Ovary (tissue), 3 donors: ENCODE measurements at regions not wholly inside any gene's neighbourhood (a gene's known extent, or its start where the extent isn't known, plus 50 kb on each side); places are given as distances from the start of the nearest gene placed in this dataset.

ENCODE experiments used
- EP300 ChIP-seq: sonication (generic); formaldehyde crosslinking; IDR thresholded peaks from one replicate; pipeline ENCODE4 v1.6.1; 2017; ENCODE audit warnings: antibody characterized with exemption
- POLR2A ChIP-seq: fragments of 450-650 bp; IDR thresholded peaks from one replicate; pipeline ENCODE4 v1.6.1; 2017; ENCODE audit warnings: antibody characterized with exemption, mild to moderate bottlenecking, moderate library complexity
- TF ChIP-seq, protein P1 (sequence below), 3 donors: fragments of 450-650 bp in 2 of 3; fragments of 200-600 bp in 1 of 3; IDR thresholded peaks; one replicate each; pipeline versions ENCODE4 v1.5.1 to v1.8.0; 2016 to 2022; ENCODE audit warnings: antibody characterized with exemption in 3 of 3, mild to moderate bottlenecking in 1 of 3
- donor health status: DM: no; HTN: no; CAD: no.

DNA sequence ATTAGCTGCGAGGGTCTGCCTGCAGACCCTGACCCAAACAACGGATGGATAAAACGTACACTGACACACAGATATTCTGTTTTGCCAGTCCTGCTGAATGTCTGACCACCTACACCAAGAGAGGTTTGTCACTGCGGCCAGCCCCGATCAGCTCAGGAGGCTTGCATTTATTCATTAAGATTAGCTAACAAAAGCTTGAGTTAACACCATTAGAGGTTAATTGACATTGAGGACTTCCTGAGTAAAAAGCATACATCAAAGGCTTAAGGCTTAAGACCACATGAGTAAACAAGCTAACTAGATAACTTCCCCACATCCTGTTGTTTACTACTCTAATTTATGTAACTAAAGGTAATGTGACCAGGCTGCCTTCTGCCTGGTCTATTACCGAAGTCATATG is 198.1 kb upstream of the TRPC7 start:
- TF ChIP-seq, protein P1, sequence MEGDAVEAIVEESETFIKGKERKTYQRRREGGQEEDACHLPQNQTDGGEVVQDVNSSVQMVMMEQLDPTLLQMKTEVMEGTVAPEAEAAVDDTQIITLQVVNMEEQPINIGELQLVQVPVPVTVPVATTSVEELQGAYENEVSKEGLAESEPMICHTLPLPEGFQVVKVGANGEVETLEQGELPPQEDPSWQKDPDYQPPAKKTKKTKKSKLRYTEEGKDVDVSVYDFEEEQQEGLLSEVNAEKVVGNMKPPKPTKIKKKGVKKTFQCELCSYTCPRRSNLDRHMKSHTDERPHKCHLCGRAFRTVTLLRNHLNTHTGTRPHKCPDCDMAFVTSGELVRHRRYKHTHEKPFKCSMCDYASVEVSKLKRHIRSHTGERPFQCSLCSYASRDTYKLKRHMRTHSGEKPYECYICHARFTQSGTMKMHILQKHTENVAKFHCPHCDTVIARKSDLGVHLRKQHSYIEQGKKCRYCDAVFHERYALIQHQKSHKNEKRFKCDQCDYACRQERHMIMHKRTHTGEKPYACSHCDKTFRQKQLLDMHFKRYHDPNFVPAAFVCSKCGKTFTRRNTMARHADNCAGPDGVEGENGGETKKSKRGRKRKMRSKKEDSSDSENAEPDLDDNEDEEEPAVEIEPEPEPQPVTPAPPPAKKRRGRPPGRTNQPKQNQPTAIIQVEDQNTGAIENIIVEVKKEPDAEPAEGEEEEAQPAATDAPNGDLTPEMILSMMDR (IDR thresholded peaks at IDR 0.05) = no peak
- TF ChIP-seq POLR2A (no peak), EP300 (no peak)
